HepG2 (cell line): ENCODE measurements at regions not wholly inside any gene's neighbourhood (a gene's known extent, or its start where the extent isn't known, plus 50 kb on each side); places are given as distances from the start of the nearest gene placed in this dataset.
A peak's percentile ranks its signal among the peaks of the same experiment; 100 is the strongest.

ENCODE experiments used
- AHDC1 ChIP-seq: sonication (generic); formaldehyde crosslinking; IDR thresholded peaks from 2 replicates; pipeline ENCODE4 v1.5.1; 2020; ENCODE audit warnings: mild to moderate bottlenecking, missing genetic modification reagents, borderline replicate concordance
- CENPT ChIP-seq: sonication (generic); formaldehyde crosslinking; IDR thresholded peaks from 2 replicates; pipeline ENCODE4 v1.8.0; 2022; ENCODE audit warnings: low read depth, mild to moderate bottlenecking, moderate library complexity, missing genetic modification reagents
- DNMT3B ChIP-seq: conservative IDR thresholded peaks from 2 replicates; pipeline ENCODE4 v1.6.1; 2016; ENCODE audit warnings: missing biosample characterization, control low read depth
- HNRNPL ChIP-seq: fragments of 200-400 bp; formaldehyde crosslinking; IDR thresholded peaks from 2 replicates; pipeline ENCODE4 v1.6.1; 2017; ENCODE audit warnings: mild to moderate bottlenecking, low read depth, low read length
- NFE2L1 ChIP-seq: sonication (generic); formaldehyde crosslinking; IDR thresholded peaks from 2 replicates; pipeline ENCODE4 v1.4.0; 2020; ENCODE audit warnings: missing genetic modification reagents, mild to moderate bottlenecking, borderline replicate concordance
- POGK ChIP-seq: sonication (generic); formaldehyde crosslinking; conservative IDR thresholded peaks from 2 replicates; pipeline ENCODE4 v1.8.0; 2022; ENCODE audit warnings: mild to moderate bottlenecking, moderate library complexity, missing genetic modification reagents
- SMYD3 ChIP-seq: sonication (generic); formaldehyde crosslinking; IDR thresholded peaks from 2 replicates; pipeline ENCODE4 v1.8.1; 2023; ENCODE audit warnings: mild to moderate bottlenecking, missing genetic modification reagents
- SNAPC2 ChIP-seq: sonication (generic); formaldehyde crosslinking; IDR thresholded peaks from 2 replicates; pipeline ENCODE4 v1.8.1; 2022; ENCODE audit warnings: mild to moderate bottlenecking, missing genetic modification reagents
- SOX5 ChIP-seq: IDR thresholded peaks from 2 replicates; pipeline ENCODE4 v1.6.1; 2016; ENCODE audit warnings: borderline replicate concordance
- TARDBP ChIP-seq: sonication (generic); formaldehyde crosslinking; IDR thresholded peaks from 2 replicates; pipeline ENCODE4 v1.8.0; 2022; ENCODE audit warnings: mild to moderate bottlenecking, missing genetic modification reagents
- THRA ChIP-seq: sonication (generic); formaldehyde crosslinking; IDR thresholded peaks from 2 replicates; pipeline ENCODE4 v1.4.0; 2020; ENCODE audit warnings: missing genetic modification reagents, borderline replicate concordance
- ZFP37 ChIP-seq: sonication (generic); formaldehyde crosslinking; IDR thresholded peaks from 2 replicates; pipeline ENCODE4 v1.4.0; 2020; ENCODE audit warnings: missing genetic modification reagents, borderline replicate concordance
- ZFX ChIP-seq: sonication (generic); formaldehyde crosslinking; IDR thresholded peaks from 2 replicates; pipeline ENCODE4 v1.4.0; 2020; ENCODE audit warnings: mild to moderate bottlenecking, low read depth, missing genetic modification reagents, moderate library complexity
- ZFYVE20 ChIP-seq: sonication (generic); formaldehyde crosslinking; IDR thresholded peaks from 2 replicates; pipeline ENCODE4 v1.8.0; 2023; ENCODE audit warnings: low read depth, mild to moderate bottlenecking, moderate library complexity, missing genetic modification reagents, borderline replicate concordance
- ZNF335 ChIP-seq: sonication (generic); formaldehyde crosslinking; IDR thresholded peaks from 2 replicates; pipeline ENCODE4 v1.4.0; 2020; ENCODE audit warnings: missing genetic modification reagents
- ZNF549 ChIP-seq: sonication (generic); formaldehyde crosslinking; IDR thresholded peaks from 2 replicates; pipeline ENCODE4 v1.5.0; 2020; ENCODE audit warnings: missing genetic modification reagents
- ZNF800 ChIP-seq: sonication (generic); formaldehyde crosslinking; IDR thresholded peaks from 2 replicates; pipeline ENCODE4 v1.4.0; 2020; ENCODE audit warnings: missing genetic modification reagents
- ZSCAN21 ChIP-seq: sonication (generic); formaldehyde crosslinking; IDR thresholded peaks from 2 replicates; pipeline ENCODE4 v1.8.0; 2022; ENCODE audit warnings: mild to moderate bottlenecking, missing genetic modification reagents, moderate library complexity, borderline replicate concordance

- TF ChIP-seq HNRNPL (peak; percentile 97), NFE2L1 (CRISPR knock-in tag) (no peak), ZFX (CRISPR knock-in tag) (peak; percentile 82), THRA (CRISPR knock-in tag) (peak; percentile 85), CENPT (CRISPR knock-in tag) (no peak), ZSCAN21 (CRISPR knock-in tag) (0 out of 2 replicates have a peak, but pooled peaks have one; percentile 73), ZNF549 (CRISPR knock-in tag) (no peak), SOX5 (peak; percentile 57; the same call in 1 of the 2 replicates), POGK (CRISPR knock-in tag) (peak; percentile 80; the same call in 1 of the 2 replicates), DNMT3B (0 out of 2 replicates have a peak, but pooled peaks have one; percentile 80), ZFP37 (CRISPR knock-in tag) (peak; percentile 24; the same call in 1 of the 2 replicates), ZNF800 (CRISPR knock-in tag) (no peak), AHDC1 (peak; percentile 80), ZNF335 (CRISPR knock-in tag) (no peak; the same call in 1 of the 2 replicates), ZFYVE20 (CRISPR knock-in tag) (no peak), SNAPC2 (CRISPR knock-in tag) (no peak; the same call in 1 of the 2 replicates), SMYD3 (CRISPR knock-in tag) (no peak), TARDBP (CRISPR knock-in tag) (peak; percentile 67)
These were observed 118.1 kb downstream of the CEBPB start (continued) for GRCh38 chr20:50308513-50309279.
